GM18909 (cell line): ENCODE measurements at regions not wholly inside any gene's neighbourhood (a gene's known extent, or its start where the extent isn't known, plus 50 kb on each side); places are given as distances from the start of the nearest gene placed in this dataset.
"Not testable (repeated sequence)": the region's sequence is repeated elsewhere in the genome, so short reads cannot be mapped to it uniquely, and the experiment has no call there.

Experiments
- ATAC-seq: cut with Tn5 transposase; IDR thresholded peaks from one replicate; pipeline ENCODE4 v1.9.1; 2021; ENCODE audit warnings: mild to moderate bottlenecking; ENCODE audit not compliant: unreplicated experiment, poor library complexity

DNA sequence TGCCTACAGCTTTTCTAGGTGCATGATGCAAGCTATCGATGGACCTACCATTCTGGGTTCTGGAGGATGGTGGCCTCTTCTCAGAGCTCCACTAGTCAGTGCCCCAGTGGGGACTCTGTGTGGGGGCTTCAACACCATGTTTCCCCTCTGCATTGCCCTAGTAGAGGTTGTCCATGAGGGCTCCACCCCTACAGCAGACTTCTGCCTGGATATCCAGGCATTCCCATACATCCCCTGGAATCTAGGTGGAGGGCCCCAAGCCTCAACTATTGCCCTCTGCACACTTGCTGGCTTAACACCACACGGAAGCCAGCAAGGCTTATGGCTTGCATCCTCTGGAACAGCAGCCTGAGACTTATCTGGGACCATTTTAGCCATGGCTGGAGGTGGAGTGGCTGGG lies 1299.9 kb upstream of the MIR17HG start:
- no peak for ATAC-seq

- ATAC-seq, result no peak
Measured at GRCh38 chr13:90049989-90050671, 1297.4 kb upstream of the MIR17HG start.

DNA sequence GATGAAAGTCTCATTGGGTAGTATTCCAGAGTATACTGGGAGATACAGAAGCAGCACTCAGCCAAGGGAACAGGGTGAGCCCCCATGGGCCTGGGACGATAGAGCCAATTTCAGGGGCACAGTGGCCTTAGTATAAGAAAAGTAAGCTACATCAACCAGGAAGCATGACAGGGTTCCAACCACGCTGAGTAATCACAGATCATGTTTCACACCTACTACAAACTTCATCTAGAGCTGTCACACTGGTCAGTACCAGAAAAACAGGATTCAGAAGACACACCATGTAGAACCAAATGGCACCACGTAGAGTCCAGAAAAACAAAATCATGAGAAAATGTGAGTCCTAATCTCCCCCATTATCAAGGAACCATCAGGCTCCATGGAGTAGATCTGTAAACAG lies 1292.4 kb upstream of the MIR17HG start:
- no peak for ATAC-seq

- ATAC-seq, result no peak
Measured at GRCh38 chr13:90055760-90056159, 1291.7 kb upstream of the MIR17HG start.

DNA sequence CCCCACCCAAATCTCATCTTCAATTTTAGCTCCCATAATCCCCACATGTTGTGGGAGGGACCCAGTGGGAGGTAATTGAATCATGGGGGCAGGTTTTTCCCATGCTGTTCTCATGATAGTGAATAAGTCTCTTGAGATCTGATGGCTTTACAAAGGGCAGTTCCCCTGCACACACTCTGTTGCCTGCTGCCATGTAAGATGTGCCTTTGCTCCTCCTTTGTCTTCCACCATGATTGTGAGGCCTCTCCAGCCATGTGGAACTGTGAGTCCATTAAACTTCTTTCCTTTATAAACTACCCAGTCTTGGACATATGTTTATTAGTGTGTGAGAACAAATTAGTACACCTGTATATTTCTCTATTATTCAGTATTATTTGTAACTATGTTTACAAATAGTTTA lies 1283.3 kb upstream of the MIR17HG start:
- not testable (repeated sequence) for ATAC-seq

GRCh38 chr13:90068658-90069057 lies 1278.8 kb upstream of the MIR17HG start:
- no peak for ATAC-seq

DNA sequence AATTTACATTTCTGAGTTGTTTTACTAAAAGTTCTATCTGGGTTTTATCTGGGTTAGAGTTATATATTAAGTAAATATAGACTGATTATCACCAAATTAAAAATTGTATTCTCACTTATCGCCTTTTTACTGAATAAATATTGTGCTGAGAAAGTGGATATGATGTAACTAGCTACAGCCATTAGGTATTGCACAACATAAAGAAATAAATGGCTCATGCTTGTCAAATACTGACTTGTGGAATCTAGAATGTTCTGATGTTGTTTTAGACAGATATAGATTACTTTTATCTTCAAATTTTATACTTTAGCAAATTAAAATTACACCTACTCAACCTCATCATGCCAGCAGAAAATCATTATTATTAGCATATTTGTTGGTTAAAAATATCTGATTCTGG lies 1277.1 kb upstream of the MIR17HG start:
- no peak for ATAC-seq

- no peak for ATAC-seq
Measured at GRCh38 chr13:90070837-90071525, 1276.5 kb upstream of the MIR17HG start.

- ATAC-seq, result no peak
Measured at GRCh38 chr13:90084684-90085290, 1262.7 kb upstream of the MIR17HG start.

DNA sequence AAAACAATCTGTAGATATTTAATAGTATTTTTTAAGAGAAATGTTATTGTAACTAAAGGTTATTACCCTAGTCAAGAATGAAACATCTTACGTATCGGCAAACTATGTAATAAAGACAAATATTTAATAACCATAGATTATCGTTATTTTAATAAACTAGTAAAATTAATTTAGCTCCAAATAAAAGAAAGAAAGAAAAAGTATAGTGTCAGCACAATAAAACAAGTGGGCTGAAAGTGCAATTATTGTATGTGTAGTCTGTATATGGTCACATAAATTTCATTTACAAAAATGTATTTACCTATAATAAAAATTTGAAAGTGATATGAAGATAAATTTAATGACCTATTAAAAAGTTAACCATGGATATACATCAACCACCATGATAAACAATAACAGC lies 1258.4 kb upstream of the MIR17HG start:
- ATAC-seq, result no peak

GRCh38 chr13:90091611-90092010 lies 1255.9 kb upstream of the MIR17HG start:
- ATAC-seq, result no peak

- ATAC-seq, result no peak
Measured at GRCh38 chr13:90094357-90094756, 1253.1 kb upstream of the MIR17HG start.

DNA sequence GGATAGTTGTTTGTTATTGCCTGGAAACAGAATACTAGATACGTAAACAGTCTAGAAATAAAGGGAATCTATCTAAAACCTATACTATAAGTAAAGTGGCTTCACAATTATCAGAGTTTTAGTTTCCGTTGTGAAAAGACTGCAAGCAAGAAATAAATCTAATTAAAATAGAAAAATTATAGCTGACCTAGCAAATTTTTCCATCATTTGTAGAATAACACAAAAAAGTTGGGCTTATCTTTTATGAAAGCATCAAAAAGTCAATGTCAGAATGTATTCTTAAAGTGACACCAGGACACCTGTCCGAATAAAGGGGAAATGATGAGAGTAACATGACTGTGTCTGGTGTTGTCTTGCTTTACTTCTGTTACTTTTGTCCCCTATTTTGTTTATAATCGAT lies 1248.9 kb upstream of the MIR17HG start:
- no peak for ATAC-seq

- ATAC-seq, result no peak
Measured at GRCh38 chr13:90099847-90100246, 1247.6 kb upstream of the MIR17HG start.

GRCh38 chr13:90103099-90103784 lies 1244.2 kb upstream of the MIR17HG start:
- ATAC-seq, result no peak

DNA sequence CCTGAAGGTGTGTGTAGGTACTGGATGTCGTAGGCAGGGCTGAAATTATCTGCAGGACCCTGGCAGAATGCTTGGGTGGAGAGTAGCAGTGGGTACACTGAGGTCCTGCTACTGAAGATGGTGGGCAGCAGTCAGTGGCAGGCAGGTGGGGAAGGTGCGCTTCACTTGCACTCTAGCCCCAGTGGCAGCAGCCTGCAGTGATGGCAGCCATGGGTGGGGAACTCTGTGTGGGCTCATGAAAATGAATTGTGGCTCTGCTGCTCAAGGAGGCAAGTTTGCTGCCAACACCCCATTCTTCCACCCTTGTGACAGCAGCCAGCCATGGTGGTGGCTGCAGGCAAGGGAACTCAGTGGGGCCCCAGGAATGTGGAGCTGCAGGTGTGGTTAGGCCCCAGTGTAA lies 1242.7 kb upstream of the MIR17HG start:
- ATAC-seq, result no peak

DNA sequence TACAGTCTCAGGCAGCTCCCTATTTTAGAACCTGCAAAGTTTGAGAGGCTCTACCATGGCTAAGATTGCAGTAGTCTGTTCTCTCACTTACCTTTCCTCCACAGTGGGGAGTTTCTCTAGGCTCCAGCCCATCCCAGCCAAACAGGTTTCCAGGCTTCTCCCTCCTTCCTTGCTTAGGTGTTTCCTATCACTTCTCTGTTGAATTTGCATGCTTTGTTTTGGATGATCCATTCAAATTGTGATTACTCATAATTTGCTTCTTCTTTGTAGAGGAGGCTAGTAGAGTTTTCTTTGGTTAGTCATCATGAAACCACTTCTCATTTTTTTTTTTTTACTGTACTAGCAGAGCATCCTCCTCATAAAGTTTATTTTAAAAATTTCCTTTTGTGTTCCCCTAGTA lies 1242.2 kb upstream of the MIR17HG start:
- ATAC-seq, result no peak

GRCh38 chr13:90105849-90106496 lies 1241.5 kb upstream of the MIR17HG start:
- no peak for ATAC-seq

DNA sequence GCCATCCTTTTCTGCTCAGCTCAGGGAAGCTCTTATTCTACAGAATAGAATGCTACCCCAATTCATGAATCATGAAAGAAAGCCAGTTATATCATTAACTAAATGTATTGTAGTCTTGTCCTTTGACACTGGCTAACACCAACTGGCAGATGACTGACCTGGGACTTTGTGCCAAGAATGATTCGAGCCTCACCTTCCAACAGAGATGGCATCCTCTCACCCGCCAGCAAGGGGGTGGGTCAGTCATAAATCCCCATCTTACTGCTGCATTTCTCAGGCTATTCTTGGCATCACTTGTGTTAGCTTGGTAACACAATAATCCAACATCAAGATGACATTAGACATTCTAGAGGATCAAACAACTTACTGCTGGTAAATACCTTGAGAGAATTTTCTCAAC lies 1239.8 kb upstream of the MIR17HG start:
- no peak for ATAC-seq

GRCh38 chr13:90108547-90108946 lies 1238.9 kb upstream of the MIR17HG start:
- no peak for ATAC-seq

GRCh38 chr13:90116121-90116520 lies 1231.4 kb upstream of the MIR17HG start:
- no peak for ATAC-seq
